GM18868 (cell line): ENCODE measurements at regions not wholly inside any gene's neighbourhood (a gene's known extent, or its start where the extent isn't known, plus 50 kb on each side); places are given as distances from the start of the nearest gene placed in this dataset.
"Not testable (repeated sequence)": the region's sequence is repeated elsewhere in the genome, so short reads cannot be mapped to it uniquely, and the experiment has no call there.

ENCODE experiments used
- ATAC-seq: cut with Tn5 transposase; IDR thresholded peaks from one replicate; pipeline ENCODE4 v1.9.1; 2021; ENCODE audit warnings: mild to moderate bottlenecking, moderate library complexity; ENCODE audit not compliant: unreplicated experiment

- no peak for ATAC-seq
Observed at GRCh38 chr13:31605076-31605860, 134.1 kb upstream of the RXFP2 start.

GRCh38 chr13:31607531-31607930, 131.8 kb upstream of the RXFP2 start:
- not testable (repeated sequence) for ATAC-seq

DNA sequence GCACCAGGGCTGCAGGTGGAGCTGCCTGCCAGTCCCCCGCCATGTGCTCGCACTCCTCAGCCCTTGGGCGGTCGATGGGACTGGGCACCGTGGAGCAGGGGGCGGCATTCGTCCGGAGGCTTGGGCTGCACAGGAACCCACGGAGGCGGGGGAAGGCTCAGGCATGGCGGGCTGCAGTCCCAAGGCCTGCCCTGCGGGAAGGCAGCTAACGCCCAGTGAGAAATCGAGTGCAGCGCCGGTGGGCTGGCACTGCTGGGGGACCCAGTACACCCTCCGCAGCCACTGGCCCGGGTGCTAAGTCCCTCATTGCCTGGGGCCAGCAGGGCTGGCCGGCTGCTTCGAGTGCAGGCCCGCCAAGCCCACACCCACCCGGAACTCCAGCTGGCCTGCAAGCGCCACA, 130.5 kb upstream of the RXFP2 start:
- ATAC-seq = not testable (repeated sequence)

DNA sequence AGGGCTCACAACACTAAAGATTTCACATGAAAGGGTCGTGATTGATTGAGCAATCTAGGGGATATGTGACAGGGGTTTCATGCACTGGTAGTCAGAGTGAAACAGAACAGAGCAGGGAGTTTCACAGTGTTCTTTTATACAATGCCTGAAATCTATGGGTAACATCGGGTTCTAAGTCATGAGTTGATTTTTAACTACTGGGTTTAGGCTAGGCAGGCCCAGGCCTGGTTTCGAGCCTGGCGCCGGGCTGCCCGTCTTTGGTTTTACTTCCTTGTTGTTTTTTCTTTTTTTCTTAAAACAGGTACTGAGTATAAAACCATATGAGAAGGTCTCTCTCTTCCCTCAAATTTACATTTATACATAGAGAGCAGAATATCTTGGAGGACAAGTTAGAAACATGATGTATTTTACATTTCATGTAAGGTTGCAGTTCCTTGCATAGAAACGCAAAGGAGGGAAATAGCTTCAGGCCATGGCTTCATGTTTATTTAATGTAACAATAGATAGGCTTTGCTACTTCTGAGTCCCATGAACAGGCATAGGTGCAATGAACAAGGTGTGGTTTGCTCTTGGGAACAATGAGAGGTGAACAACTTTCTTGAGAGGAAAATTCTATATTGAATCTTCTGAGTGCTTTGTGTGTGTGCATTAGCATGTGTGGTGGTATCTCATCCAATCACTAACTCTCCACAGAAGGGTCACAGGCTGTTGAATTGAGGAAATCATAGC, 128.9 kb upstream of the RXFP2 start:
- ATAC-seq = no peak

GRCh38 chr13:31611214-31611613, 128.1 kb upstream of the RXFP2 start:
- ATAC-seq = no peak

DNA sequence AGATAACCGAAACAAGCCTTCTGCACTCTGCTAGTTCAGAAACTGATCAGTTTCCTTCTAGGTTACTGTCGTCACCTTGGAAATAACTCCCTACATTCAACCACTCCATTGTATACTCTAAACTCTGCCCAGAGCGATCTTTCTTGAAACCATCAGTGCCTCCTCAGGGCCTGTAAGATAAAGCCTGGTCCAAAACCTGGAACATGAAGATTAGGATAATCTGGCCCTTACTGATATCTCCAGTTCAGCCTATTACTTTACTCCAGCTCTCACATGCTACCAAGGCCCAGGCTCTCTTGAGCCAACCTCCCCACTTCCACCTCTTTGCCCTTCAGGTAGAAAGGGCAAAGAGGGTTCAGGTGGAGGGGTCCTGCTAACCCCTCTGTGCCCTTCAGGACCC, 125.3 kb upstream of the RXFP2 start:
- ATAC-seq = no peak

- ATAC-seq = no peak
Observed at GRCh38 chr13:31614704-31615103, 124.6 kb upstream of the RXFP2 start.

- ATAC-seq = no peak
Observed at GRCh38 chr13:31625115-31625514, 114.2 kb upstream of the RXFP2 start.

DNA sequence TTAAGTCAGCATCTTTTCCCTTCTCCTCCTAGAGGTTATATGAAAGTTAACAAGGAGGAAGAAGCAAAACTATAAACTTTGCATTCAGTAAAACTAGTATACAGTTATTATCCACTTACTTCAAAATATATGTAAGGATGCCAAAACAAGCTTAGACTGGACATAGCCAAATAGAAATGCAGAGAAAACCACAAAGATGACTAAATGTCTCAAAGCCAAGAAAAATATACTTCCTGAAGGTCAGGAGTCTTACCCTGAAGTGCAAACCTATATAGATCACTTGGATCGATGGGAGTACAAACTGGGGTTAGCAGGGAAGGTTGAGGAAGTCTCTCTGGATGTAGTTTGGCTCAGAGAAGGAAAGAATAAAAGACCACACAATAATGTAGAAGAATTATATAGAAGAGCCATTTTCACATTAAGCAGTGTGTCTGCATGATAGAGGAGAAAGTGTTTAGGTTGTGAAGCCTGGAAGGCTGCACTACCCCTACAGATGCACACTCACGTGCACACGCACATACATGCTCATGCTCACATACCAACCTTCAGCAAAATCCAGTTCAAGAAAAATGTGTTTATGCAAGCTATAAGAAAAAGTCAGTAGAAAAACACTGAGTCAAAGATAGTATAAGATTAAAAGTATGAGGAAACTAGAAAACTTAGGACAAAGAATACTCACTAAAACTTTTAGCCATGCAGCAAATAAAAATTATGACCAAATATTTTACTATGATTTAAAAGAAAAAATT, 112.1 kb upstream of the RXFP2 start:
- no peak for ATAC-seq

DNA sequence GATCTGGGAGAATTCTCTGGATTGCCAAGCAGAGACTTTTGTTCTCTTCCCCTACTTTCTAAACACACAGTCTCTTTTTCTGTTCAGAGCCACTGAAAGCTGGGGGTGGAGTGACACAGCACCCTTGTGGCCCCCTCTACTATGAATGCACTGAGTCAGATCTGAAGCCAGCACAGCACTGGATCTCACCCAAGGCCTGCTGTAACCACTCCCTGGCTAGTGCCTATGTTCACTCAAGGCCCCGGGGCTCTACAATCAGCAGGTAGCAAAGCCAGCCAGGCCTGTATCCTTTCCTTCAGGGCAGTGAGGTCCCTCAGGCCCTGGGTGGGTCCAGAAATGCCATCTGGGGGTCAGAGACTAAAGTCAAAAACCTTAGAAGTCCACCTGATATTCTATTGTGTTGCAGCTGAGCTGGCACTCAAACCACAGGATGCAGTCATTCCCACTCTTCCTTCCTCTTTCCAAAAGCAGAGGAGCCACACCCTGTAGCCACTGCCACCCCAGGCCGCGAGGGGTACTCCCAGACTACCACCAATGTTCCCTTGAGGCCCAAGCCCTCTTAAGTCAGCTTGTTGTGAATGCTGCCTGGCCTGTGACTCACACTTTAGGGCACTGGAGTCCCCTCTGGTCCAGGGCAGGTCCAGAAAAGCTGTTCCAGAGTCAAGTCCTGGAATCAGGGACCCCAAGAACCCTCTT, 110.1 kb upstream of the RXFP2 start:
- ATAC-seq = no peak

- ATAC-seq = no peak
Observed at GRCh38 chr13:31631071-31631470, 108.3 kb upstream of the RXFP2 start.

- ATAC-seq = no peak
Observed at GRCh38 chr13:31631746-31632145, 107.6 kb upstream of the RXFP2 start.

GRCh38 chr13:31638577-31638976, 100.7 kb upstream of the RXFP2 start:
- ATAC-seq = no peak

- no peak for ATAC-seq
Observed at GRCh38 chr13:31639443-31640163, 99.7 kb upstream of the RXFP2 start.

DNA sequence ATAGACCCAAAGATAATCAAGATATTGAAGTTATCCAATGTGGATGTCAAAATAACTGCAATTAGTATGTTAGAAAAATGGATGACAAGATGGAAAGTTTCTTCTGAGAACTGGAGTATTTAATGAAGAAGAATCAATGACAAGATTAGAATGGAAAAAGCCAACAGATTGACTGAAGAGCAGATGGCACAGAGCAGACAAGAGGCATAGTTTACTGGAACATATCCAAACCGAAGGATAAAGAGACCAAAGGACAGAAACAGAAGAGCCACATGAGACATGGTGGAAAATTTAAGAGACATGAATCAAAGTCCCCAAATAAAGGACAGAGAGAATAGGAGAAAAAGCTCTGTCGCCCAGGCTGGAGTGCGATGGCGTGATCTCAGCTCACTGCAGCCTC, 89.6 kb upstream of the RXFP2 start:
- ATAC-seq = no peak

GRCh38 chr13:31653730-31654129, 85.6 kb upstream of the RXFP2 start:
- no peak for ATAC-seq

- ATAC-seq = no peak
Observed at GRCh38 chr13:31663880-31664585, 75.3 kb upstream of the RXFP2 start.

GRCh38 chr13:31670831-31671617, 68.3 kb upstream of the RXFP2 start:
- ATAC-seq = no peak

DNA sequence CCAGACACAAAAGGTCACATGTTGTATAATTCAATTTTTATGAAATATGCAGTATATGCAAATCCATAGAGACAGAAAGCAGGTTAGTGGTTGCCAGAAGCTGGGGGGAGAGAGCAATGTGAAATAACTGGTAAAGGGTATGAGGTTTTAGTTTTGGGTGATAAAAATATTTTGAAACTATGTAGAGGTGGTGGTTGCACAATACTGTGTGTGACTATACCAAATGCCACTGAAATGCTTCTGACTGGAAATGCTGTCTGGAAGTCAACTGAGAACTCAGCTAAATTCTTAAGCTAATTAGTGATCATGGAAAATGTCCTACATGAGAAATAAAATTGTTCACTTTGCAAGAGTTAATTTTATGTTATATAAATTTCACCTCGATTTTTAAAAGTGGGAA, 65.3 kb upstream of the RXFP2 start:
- ATAC-seq = no peak
